SK-N-SH treated with all-trans-retinoic acid at 6 μM for 48 hours (cell line): ENCODE measurements at regions not wholly inside any gene's neighbourhood (a gene's known extent, or its start where the extent isn't known, plus 50 kb on each side); places are given as distances from the start of the nearest gene placed in this dataset.

Source experiments
- ATAC-seq: fragments of 200-7000 bp; cut with Tn5 transposase; 3 replicates; pipeline ENCODE4 v1.9.1; 2020; ENCODE audit warnings: mild to moderate bottlenecking, moderate library complexity
- BACH2 ChIP-seq: fragments of 250-450 bp; sonication (Bioruptor Pico); IDR thresholded peaks from 2 replicates; pipeline ENCODE4 v1.9.0; 2021; ENCODE audit warnings: mild to moderate bottlenecking, borderline replicate concordance
- CSDC2 ChIP-seq: fragments of 250-450 bp; sonication (Bioruptor Pico); IDR thresholded peaks from 2 replicates; pipeline ENCODE4 v1.5.0; 2020; ENCODE audit warnings: mild to moderate bottlenecking, moderate library complexity
- CSRNP3 ChIP-seq: fragments of 250-450 bp; sonication (Bioruptor Pico); IDR thresholded peaks from 2 replicates; pipeline ENCODE4 v1.5.1; 2021; ENCODE audit warnings: mild to moderate bottlenecking, moderate library complexity
- GLIS3 ChIP-seq: fragments of 250-450 bp; sonication (Bioruptor Pico); IDR thresholded peaks from 2 replicates; pipeline ENCODE4 v1.5.0; 2020; ENCODE audit warnings: mild to moderate bottlenecking, moderate library complexity
- ISL1 ChIP-seq: fragments of 250-450 bp; sonication (Bioruptor Pico); IDR thresholded peaks from 2 replicates; pipeline ENCODE4 v2.1.2; 2022; ENCODE audit warnings: mild to moderate bottlenecking, moderate library complexity
- OSR1 ChIP-seq: fragments of 250-450 bp; sonication (Bioruptor Pico); IDR thresholded peaks from 2 replicates; pipeline ENCODE4 v1.8.0; 2022; ENCODE audit warnings: moderate library complexity, mild to moderate bottlenecking, inconsistent platforms
- PATZ1 ChIP-seq: fragments of 250-450 bp; sonication (Bioruptor Pico); IDR thresholded peaks from 2 replicates; pipeline ENCODE4 v1.8.0; 2020; ENCODE audit warnings: mild to moderate bottlenecking, moderate library complexity, borderline replicate concordance
- PPARA ChIP-seq: fragments of 250-450 bp; sonication (Bioruptor Pico); IDR thresholded peaks from 2 replicates; pipeline ENCODE4 v1.5.0; 2020; ENCODE audit warnings: mild to moderate bottlenecking, borderline replicate concordance
- RARB ChIP-seq: fragments of 250-450 bp; sonication (Bioruptor Pico); IDR thresholded peaks from 2 replicates; pipeline ENCODE4 v1.8.0; 2021; ENCODE audit warnings: mild to moderate bottlenecking, moderate library complexity
- SNAI2 ChIP-seq: fragments of 250-450 bp; sonication (Bioruptor Pico); IDR thresholded peaks from 2 replicates; pipeline ENCODE4 v1.5.0; 2020; ENCODE audit warnings: mild to moderate bottlenecking, moderate library complexity
- TCF4 ChIP-seq: fragments of 250-450 bp; sonication (Bioruptor Pico); IDR thresholded peaks from 2 replicates; pipeline ENCODE4 v1.8.0; 2021; ENCODE audit warnings: mild to moderate bottlenecking, moderate library complexity, borderline replicate concordance
- TOX ChIP-seq: fragments of 250-450 bp; sonication (Bioruptor Pico); IDR thresholded peaks from 2 replicates; pipeline ENCODE4 v1.8.0; 2021; ENCODE audit warnings: mild to moderate bottlenecking, moderate library complexity, borderline replicate concordance
- ZC3H10 ChIP-seq: fragments of 250-450 bp; sonication (Bioruptor Pico); IDR thresholded peaks from 2 replicates; pipeline ENCODE4 v1.5.1; 2021; ENCODE audit warnings: mild to moderate bottlenecking, moderate library complexity
- ZFP3 ChIP-seq: fragments of 250-450 bp; sonication (Bioruptor Pico); IDR thresholded peaks from 2 replicates; pipeline ENCODE4 v1.5.0; 2020; ENCODE audit warnings: mild to moderate bottlenecking, moderate library complexity
- ZFP30 ChIP-seq: fragments of 450-650 bp; formaldehyde crosslinking; IDR thresholded peaks from 2 replicates; pipeline ENCODE4 v1.5.0; 2022; ENCODE audit warnings: mild to moderate bottlenecking, moderate library complexity
- ZNF565 ChIP-seq: fragments of 450-650 bp; formaldehyde crosslinking; conservative IDR thresholded peaks from 2 replicates; pipeline ENCODE4 v1.5.0; 2020; ENCODE audit warnings: low read depth, mild to moderate bottlenecking, moderate library complexity
- ZNF70 ChIP-seq: fragments of 450-650 bp; formaldehyde crosslinking; IDR thresholded peaks from 2 replicates; pipeline ENCODE4 v1.5.0; 2020; ENCODE audit warnings: mild to moderate bottlenecking, moderate library complexity
- ZNF8 ChIP-seq: fragments of 450-650 bp; formaldehyde crosslinking; IDR thresholded peaks from 2 replicates; pipeline ENCODE4 v1.5.0; 2020; ENCODE audit warnings: mild to moderate bottlenecking, moderate library complexity
- TF ChIP-seq, protein P1 (sequence below): fragments of 250-450 bp; sonication (Bioruptor Pico); IDR thresholded peaks from 2 replicates; pipeline ENCODE4 v1.5.0; 2020; ENCODE audit warnings: mild to moderate bottlenecking, moderate library complexity
- TF ChIP-seq, protein P2 (sequence below): fragments of 250-450 bp; sonication (Bioruptor Pico); IDR thresholded peaks from 2 replicates; pipeline ENCODE4 v1.8.0; 2021; ENCODE audit warnings: low read depth, mild to moderate bottlenecking, moderate library complexity, borderline replicate concordance
- TF ChIP-seq, protein P3 (sequence below): fragments of 250-450 bp; sonication (Bioruptor Pico); IDR thresholded peaks from 2 replicates; pipeline ENCODE4 v1.5.1; 2020; ENCODE audit warnings: low read depth, mild to moderate bottlenecking, moderate library complexity

DNA sequence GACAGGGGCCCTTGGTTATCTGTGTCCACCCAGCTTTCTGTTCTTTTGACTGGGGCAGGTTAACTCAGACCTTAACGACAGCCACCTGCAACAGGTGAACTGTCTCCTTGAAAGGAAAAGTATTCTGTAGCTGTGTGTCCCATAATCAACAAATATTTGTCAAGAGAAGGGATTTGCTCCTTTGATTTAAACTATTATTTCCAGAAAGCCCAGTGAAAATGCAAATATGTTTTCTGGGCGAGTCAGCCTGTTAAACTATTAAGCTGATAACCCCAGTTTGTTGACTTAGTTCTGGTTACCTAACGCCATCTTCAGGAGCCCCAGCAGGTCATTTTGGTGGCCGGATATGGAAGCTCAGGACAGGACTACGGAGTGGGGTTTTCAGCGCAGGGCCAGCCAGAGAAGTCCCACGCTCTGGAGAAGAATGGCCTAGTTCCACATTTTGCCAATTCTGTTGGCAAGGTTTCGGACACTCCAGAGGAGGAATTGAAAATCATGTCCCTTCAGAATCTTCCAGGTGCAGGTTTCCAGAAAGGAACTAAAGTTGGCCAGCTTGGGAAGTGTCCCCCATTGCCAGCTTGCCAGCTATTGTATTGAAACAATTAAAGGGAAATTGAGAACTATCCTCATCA is 54.5 kb downstream of the ADRA2A start:
- TF ChIP-seq GLIS3 (CRISPR knock-in tag): no peak
- no peak for TF ChIP-seq ZNF8 (CRISPR knock-in tag)
- TF ChIP-seq, protein P1, sequence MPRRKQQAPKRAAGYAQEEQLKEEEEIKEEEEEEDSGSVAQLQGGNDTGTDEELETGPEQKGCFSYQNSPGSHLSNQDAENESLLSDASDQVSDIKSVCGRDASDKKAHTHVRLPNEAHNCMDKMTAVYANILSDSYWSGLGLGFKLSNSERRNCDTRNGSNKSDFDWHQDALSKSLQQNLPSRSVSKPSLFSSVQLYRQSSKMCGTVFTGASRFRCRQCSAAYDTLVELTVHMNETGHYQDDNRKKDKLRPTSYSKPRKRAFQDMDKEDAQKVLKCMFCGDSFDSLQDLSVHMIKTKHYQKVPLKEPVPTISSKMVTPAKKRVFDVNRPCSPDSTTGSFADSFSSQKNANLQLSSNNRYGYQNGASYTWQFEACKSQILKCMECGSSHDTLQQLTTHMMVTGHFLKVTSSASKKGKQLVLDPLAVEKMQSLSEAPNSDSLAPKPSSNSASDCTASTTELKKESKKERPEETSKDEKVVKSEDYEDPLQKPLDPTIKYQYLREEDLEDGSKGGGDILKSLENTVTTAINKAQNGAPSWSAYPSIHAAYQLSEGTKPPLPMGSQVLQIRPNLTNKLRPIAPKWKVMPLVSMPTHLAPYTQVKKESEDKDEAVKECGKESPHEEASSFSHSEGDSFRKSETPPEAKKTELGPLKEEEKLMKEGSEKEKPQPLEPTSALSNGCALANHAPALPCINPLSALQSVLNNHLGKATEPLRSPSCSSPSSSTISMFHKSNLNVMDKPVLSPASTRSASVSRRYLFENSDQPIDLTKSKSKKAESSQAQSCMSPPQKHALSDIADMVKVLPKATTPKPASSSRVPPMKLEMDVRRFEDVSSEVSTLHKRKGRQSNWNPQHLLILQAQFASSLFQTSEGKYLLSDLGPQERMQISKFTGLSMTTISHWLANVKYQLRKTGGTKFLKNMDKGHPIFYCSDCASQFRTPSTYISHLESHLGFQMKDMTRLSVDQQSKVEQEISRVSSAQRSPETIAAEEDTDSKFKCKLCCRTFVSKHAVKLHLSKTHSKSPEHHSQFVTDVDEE (CRISPR knock-in tag): no peak
- TF ChIP-seq ZNF70 (CRISPR knock-in tag): no peak
- TF ChIP-seq, protein P2, sequence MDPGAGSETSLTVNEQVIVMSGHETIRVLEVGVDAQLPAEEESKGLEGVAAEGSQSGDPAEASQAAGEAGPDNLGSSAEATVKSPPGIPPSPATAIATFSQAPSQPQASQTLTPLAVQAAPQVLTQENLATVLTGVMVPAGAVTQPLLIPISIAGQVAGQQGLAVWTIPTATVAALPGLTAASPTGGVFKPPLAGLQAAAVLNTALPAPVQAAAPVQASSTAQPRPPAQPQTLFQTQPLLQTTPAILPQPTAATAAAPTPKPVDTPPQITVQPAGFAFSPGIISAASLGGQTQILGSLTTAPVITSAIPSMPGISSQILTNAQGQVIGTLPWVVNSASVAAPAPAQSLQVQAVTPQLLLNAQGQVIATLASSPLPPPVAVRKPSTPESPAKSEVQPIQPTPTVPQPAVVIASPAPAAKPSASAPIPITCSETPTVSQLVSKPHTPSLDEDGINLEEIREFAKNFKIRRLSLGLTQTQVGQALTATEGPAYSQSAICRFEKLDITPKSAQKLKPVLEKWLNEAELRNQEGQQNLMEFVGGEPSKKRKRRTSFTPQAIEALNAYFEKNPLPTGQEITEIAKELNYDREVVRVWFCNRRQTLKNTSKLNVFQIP (CRISPR knock-in tag): no peak
- no peak for TF ChIP-seq TCF4 (CRISPR knock-in tag)
- TF ChIP-seq, protein P3, sequence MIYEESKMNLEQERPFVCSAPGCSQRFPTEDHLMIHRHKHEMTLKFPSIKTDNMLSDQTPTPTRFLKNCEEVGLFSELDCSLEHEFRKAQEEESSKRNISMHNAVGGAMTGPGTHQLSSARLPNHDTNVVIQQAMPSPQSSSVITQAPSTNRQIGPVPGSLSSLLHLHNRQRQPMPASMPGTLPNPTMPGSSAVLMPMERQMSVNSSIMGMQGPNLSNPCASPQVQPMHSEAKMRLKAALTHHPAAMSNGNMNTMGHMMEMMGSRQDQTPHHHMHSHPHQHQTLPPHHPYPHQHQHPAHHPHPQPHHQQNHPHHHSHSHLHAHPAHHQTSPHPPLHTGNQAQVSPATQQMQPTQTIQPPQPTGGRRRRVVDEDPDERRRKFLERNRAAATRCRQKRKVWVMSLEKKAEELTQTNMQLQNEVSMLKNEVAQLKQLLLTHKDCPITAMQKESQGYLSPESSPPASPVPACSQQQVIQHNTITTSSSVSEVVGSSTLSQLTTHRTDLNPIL (CRISPR knock-in tag): no peak
- TF ChIP-seq, all 23 proteins: peak for 0

DNA sequence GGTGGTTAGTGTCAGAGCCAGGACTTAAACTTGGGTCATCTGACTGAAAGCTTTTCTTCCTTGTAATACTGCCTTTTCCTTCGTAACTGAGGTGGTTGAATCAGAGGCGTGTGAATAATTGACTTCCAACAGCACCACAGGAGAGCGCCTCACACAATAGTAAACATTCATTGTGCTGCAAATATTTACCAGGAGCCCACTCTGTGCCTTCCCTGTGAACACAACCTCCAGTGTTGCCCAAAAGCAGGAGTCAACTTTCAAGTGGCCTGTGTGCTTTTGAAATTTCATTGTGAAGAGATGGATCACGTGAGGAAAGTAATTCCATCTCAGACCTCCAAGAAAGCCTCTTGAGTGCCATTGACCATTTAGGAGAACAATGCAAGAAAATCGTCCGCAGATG is 60.2 kb downstream of the ADRA2A start:
- TF ChIP-seq GLIS3 (CRISPR knock-in tag) (no peak), CSDC2 (no peak), ZFP3 (CRISPR knock-in tag) (no peak), PATZ1 (CRISPR knock-in tag) (no peak), ZNF565 (CRISPR knock-in tag) (no peak)
- no peak for ATAC-seq

More for the DNA sequence above, 54.5 kb downstream of the ADRA2A start:
- ATAC-seq: no peak

- no peak for ATAC-seq
- TF ChIP-seq, protein P1 (CRISPR knock-in tag): no peak
- TF ChIP-seq TOX (CRISPR knock-in tag) (no peak), SNAI2 (no peak), ZNF8 (CRISPR knock-in tag) (no peak), TCF4 (CRISPR knock-in tag) (no peak), RARB (CRISPR knock-in tag) (no peak), ISL1 (CRISPR knock-in tag) (no peak), ZFP30 (CRISPR knock-in tag) (no peak), ZNF565 (CRISPR knock-in tag) (no peak), ZNF70 (CRISPR knock-in tag) (no peak), CSRNP3 (CRISPR knock-in tag) (no peak), ZC3H10 (CRISPR knock-in tag) (no peak), OSR1 (CRISPR knock-in tag) (no peak), BACH2 (CRISPR knock-in tag) (no peak), PPARA (CRISPR knock-in tag) (no peak), CSDC2 (no peak)
- TF ChIP-seq, protein P3 (CRISPR knock-in tag): no peak
- TF ChIP-seq, protein P2 (CRISPR knock-in tag): no peak
Observed at GRCh38 chr10:111137587-111137986, 60.8 kb downstream of the ADRA2A start.
